ENCODE measurements at regions not wholly inside any gene's neighbourhood (a gene's known extent, or its start where the extent isn't known, plus 50 kb on each side); places are given as distances from the start of the nearest gene placed in this dataset.

DNA sequence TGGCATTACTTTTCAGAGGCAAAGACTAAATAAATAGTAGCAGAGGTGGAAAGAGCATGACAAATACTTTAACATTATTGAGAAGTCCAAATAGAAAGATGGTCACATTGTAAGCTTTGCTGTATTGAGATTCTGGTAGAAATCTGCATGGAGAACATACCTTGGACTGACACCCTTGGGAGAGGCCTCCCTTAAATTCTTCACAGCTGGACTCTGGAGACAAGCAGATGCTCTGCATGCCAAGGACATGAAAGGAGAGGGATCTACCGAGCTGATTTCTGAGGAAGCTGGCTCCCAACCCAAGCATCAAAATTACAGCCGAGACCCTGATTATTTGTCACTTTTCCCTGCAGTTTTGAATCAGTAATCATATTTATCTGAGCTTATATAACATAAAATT, 212.5 kb upstream of the COL8A1 start:
- in situ Hi-C loops (cut with HindIII; ENCODE audit: extremely low pct_ligation_motif_present, low pct_unique_long_range_greater_than_20kb): no loop called here
- Histone ChIP-seq H3K79me2 (ENCODE audit: insufficient read depth, low read length) (no peaks in the 10 kb centered on the region), H3K9ac (ENCODE audit: insufficient read depth, low read depth, low read length) (no peak overlapping the region), H3K36me3 (replicated peaks in 1 of 2; ENCODE audit: control insufficient read depth in 1 of 2, insufficient read depth in 2 of 2, low read length in 2 of 2) (no peaks in the 10 kb centered on the region), H3K27me3 (ENCODE audit: control insufficient read depth in 1 of 2, insufficient read depth in 2 of 2, low read length in 2 of 2) (no peaks in the 10 kb centered on the region), H3K4me1 (ENCODE audit: insufficient read depth, low read length) (no peaks in the 10 kb centered on the region), H3K9me3 (ENCODE audit: low read length) (no peaks in the 10 kb centered on the region), H2AFZ (ENCODE audit: low read length) (no peak overlapping the region), H3K4me3 (replicated peaks in 1 of 3; ENCODE audit: insufficient read depth in 1 of 3, low read depth in 2 of 3, low read length in 3 of 3) (no peak overlapping the region), H3K27ac (ENCODE audit: extremely low read length, insufficient read depth, low read length) (no peak overlapping the region), H4K20me1 (ENCODE audit: insufficient read depth, low read length) (no peaks in the 10 kb centered on the region), H3K4me2 (ENCODE audit: low read depth, low read length) (no peak overlapping the region)
- intact Hi-C loops (cut with micrococcal nuclease; ENCODE audit: unreplicated experiment): no loop called here
- POLR2A ChIA-PET: no interaction called here
- FAIRE-seq: no peak
- CTCF ChIA-PET (ENCODE audit: low intra/inter-chr PET ratio, low total read pairs): no interaction called here
- ATAC-seq: no peak
- WGBS (ENCODE audit: low lambda C conversion rate): 2% methylated on average over 2 of the region's 2 CpGs
- no peak for DNase-seq (ENCODE audit: low spot score)
- no TSS peak for BruUV-seq (replicated peaks)
- TF ChIP-seq DPF2 (CRISPR knock-in tag; IDR thresholded peaks at IDR 0.05; ENCODE audit: borderline replicate concordance, low read depth) (no peak), MTERF4 (CRISPR knock-in tag; IDR thresholded peaks at IDR 0.05) (no peak), ZNF253 (CRISPR knock-in tag; IDR thresholded peaks at IDR 0.05; ENCODE audit: borderline replicate concordance) (no peak), MAX (IDR thresholded peaks at IDR 0.05) (no peak)

- ChIA-PET POLR2A (no interaction called here), CTCF (ENCODE audit: low intra/inter-chr PET ratio, low total read pairs) (no interaction called here)
- H3K27me3 ChIP-seq (ENCODE audit: control insufficient read depth in 1 of 2, insufficient read depth in 2 of 2, low read length in 2 of 2): no peaks in the 10 kb centered on the region
- no peak overlapping the region for H3K27ac ChIP-seq (ENCODE audit: extremely low read length, insufficient read depth, low read length)
- H4K20me1 ChIP-seq (ENCODE audit: insufficient read depth, low read length): no peaks in the 10 kb centered on the region
- ATAC-seq: no peak
- no peaks in the 10 kb centered on the region for H3K4me1 ChIP-seq (ENCODE audit: insufficient read depth, low read length)
- 0% methylated on average over 1 of the region's 1 CpG for WGBS (ENCODE audit: low lambda C conversion rate)
- H3K4me3 ChIP-seq (replicated peaks in 1 of 3; ENCODE audit: insufficient read depth in 1 of 3, low read depth in 2 of 3, low read length in 3 of 3): no peak overlapping the region
- H3K36me3 ChIP-seq (replicated peaks in 1 of 2; ENCODE audit: control insufficient read depth in 1 of 2, insufficient read depth in 2 of 2, low read length in 2 of 2): no peaks in the 10 kb centered on the region
- no peak overlapping the region for H3K4me2 ChIP-seq (ENCODE audit: low read depth, low read length)
- TF ChIP-seq KDM4B (CRISPR knock-in tag; IDR thresholded peaks at IDR 0.05): no peak
- TF ChIP-seq, protein P1, sequence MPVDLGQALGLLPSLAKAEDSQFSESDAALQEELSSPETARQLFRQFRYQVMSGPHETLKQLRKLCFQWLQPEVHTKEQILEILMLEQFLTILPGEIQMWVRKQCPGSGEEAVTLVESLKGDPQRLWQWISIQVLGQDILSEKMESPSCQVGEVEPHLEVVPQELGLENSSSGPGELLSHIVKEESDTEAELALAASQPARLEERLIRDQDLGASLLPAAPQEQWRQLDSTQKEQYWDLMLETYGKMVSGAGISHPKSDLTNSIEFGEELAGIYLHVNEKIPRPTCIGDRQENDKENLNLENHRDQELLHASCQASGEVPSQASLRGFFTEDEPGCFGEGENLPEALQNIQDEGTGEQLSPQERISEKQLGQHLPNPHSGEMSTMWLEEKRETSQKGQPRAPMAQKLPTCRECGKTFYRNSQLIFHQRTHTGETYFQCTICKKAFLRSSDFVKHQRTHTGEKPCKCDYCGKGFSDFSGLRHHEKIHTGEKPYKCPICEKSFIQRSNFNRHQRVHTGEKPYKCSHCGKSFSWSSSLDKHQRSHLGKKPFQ (CRISPR knock-in tag; IDR thresholded peaks at IDR 0.05; ENCODE audit: insufficient replicate concordance): no peak
- no peak overlapping the region for H2AFZ ChIP-seq (ENCODE audit: low read length)
- no peak overlapping the region for H3K9ac ChIP-seq (ENCODE audit: insufficient read depth, low read depth, low read length)
- BruUV-seq (replicated peaks): no TSS peak
- H3K79me2 ChIP-seq (ENCODE audit: insufficient read depth, low read length): no peaks in the 10 kb centered on the region
- intact Hi-C loops (cut with micrococcal nuclease; ENCODE audit: unreplicated experiment): no loop called here
- in situ Hi-C loops (cut with HindIII; ENCODE audit: extremely low pct_ligation_motif_present, low pct_unique_long_range_greater_than_20kb): no loop called here
- DNase-seq (ENCODE audit: low spot score): no peak
- FAIRE-seq: no peak
- H3K9me3 ChIP-seq (ENCODE audit: low read length): no peaks in the 10 kb centered on the region
These were observed 219.3 kb upstream of the COL8A1 start for GRCh38 chr3:99419116-99419515.

Data from HepG2 (cell line).